ENCODE measurements at regions not wholly inside any gene's neighbourhood (a gene's known extent, or its start where the extent isn't known, plus 50 kb on each side); places are given as distances from the start of the nearest gene placed in this dataset.
"Not testable (repeated sequence)": the region's sequence is repeated elsewhere in the genome, so short reads cannot be mapped to it uniquely, and the experiment has no call there.

GRCh38 chr11:33970984-33971466, 79.1 kb upstream of the LMO2 start:
- DNase-seq, result peak; percentile 30 to 42

- DNase-seq, result no peak
Measured at GRCh38 chr11:33967451-33967850, 75.6 kb upstream of the LMO2 start.

- no peak for DNase-seq
Measured at GRCh38 chr11:33965032-33965431, 73.2 kb upstream of the LMO2 start.

- no peak for DNase-seq
Measured at GRCh38 chr11:33959855-33960400, 68.1 kb upstream of the LMO2 start.

- no peak for DNase-seq
Measured at GRCh38 chr11:33957304-33957917, 65.5 kb upstream of the LMO2 start.

GRCh38 chr11:33956611-33957010, 64.7 kb upstream of the LMO2 start:
- DNase-seq, result no peak

GRCh38 chr11:33953289-33953688, 61.4 kb upstream of the LMO2 start:
- no peak for DNase-seq

- no peak for DNase-seq
Measured at GRCh38 chr11:33952805-33953204, 60.9 kb upstream of the LMO2 start.

- DNase-seq, result no peak
Measured at GRCh38 chr11:33949252-33949913, 57.5 kb upstream of the LMO2 start.

- DNase-seq, result no peak
Measured at GRCh38 chr11:33948494-33948893, 56.6 kb upstream of the LMO2 start.

- not testable (repeated sequence) for DNase-seq
Measured at GRCh38 chr11:33947918-33948317, 56.0 kb upstream of the LMO2 start.

GRCh38 chr11:33946930-33947329, 55.1 kb upstream of the LMO2 start:
- DNase-seq, result no peak

GRCh38 chr11:33945481-33946268, 53.8 kb upstream of the LMO2 start:
- DNase-seq, result no peak

GRCh38 chr11:33944693-33945424, 53.0 kb upstream of the LMO2 start:
- no peak for DNase-seq

GRCh38 chr11:33944345-33944692, 52.4 kb upstream of the LMO2 start:
- no peak for DNase-seq

GRCh38 chr11:33942954-33943353, 51.1 kb upstream of the LMO2 start:
- DNase-seq, result no peak

- no peak for DNase-seq
Measured at GRCh38 chr11:33941637-33942160, 49.8 kb upstream of the LMO2 start.
